ENCODE measurements at regions not wholly inside any gene's neighbourhood (a gene's known extent, or its start where the extent isn't known, plus 50 kb on each side); places are given as distances from the start of the nearest gene placed in this dataset.

DNA sequence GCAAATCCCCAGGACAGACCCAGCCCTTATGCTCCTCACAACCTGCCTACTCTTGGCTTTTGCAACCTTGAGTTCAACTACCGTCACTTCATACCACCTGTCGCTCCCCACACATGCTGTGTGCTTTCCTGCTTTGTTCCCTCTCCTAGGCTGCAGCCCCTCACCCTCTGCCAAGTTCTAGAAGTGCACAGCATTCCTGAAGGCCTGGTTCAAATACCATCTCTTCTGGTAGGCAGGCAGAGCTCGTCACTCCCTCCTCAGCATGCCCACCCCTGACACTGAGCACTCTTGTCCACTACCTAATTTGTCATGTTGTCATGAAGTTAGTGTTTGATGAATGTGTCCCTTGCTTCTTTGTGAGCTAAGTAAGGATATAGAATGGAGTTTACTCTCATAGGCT, 129.6 kb downstream of the SEMA6D start:
- H3K4me2 ChIP-seq (ENCODE audit: low read length) = no peak overlapping the region
- no peaks in the 10 kb centered on the region for H3F3A ChIP-seq (ENCODE audit: insufficient read depth, low read length, poor library complexity, severe bottlenecking)
- H3K4me3 ChIP-seq (ENCODE audit: low read length) = no peak overlapping the region
- H3K27me3 ChIP-seq (ENCODE audit: insufficient read depth, low read depth, low read length) = no peaks in the 10 kb centered on the region
- no peaks in the 10 kb centered on the region for H3K36me3 ChIP-seq (ENCODE audit: insufficient read depth, low read length)
- no peak overlapping the region for H3K9ac ChIP-seq (ENCODE audit: low read length)
- H3K79me2 ChIP-seq (replicated peaks; ENCODE audit: insufficient read depth, low read length) = no peaks in the 10 kb centered on the region
- no peaks in the 10 kb centered on the region for H4K20me1 ChIP-seq (ENCODE audit: insufficient read depth)
- H3K9me2 ChIP-seq (ENCODE audit: insufficient read depth, low read length) = no peaks in the 10 kb centered on the region
- H3K27ac ChIP-seq (ENCODE audit: low read length) = no peak overlapping the region
- H3K9me3 ChIP-seq (ENCODE audit: low read length) = no peaks in the 10 kb centered on the region
- TF ChIP-seq MXI1 (conservative IDR thresholded peaks at IDR 0.05; ENCODE audit: poor library complexity, severe bottlenecking) (no peak), TAF1 (IDR thresholded peaks at IDR 0.05; ENCODE audit: low read depth) (no peak), EP300 (conservative IDR thresholded peaks at IDR 0.05; ENCODE audit: poor library complexity, severe bottlenecking) (no peak), SMC3 (conservative IDR thresholded peaks at IDR 0.05; ENCODE audit: poor library complexity) (no peak), POLR2AphosphoS5 (IDR thresholded peaks at IDR 0.05) (no peak), RAD21 (conservative IDR thresholded peaks at IDR 0.05) (no peak), EZH2 (IDR thresholded peaks at IDR 0.05; ENCODE audit: borderline replicate concordance, insufficient read depth, low read length, poor library complexity, severe bottlenecking) (no peak)
- TF ChIP-seq, protein P1, sequence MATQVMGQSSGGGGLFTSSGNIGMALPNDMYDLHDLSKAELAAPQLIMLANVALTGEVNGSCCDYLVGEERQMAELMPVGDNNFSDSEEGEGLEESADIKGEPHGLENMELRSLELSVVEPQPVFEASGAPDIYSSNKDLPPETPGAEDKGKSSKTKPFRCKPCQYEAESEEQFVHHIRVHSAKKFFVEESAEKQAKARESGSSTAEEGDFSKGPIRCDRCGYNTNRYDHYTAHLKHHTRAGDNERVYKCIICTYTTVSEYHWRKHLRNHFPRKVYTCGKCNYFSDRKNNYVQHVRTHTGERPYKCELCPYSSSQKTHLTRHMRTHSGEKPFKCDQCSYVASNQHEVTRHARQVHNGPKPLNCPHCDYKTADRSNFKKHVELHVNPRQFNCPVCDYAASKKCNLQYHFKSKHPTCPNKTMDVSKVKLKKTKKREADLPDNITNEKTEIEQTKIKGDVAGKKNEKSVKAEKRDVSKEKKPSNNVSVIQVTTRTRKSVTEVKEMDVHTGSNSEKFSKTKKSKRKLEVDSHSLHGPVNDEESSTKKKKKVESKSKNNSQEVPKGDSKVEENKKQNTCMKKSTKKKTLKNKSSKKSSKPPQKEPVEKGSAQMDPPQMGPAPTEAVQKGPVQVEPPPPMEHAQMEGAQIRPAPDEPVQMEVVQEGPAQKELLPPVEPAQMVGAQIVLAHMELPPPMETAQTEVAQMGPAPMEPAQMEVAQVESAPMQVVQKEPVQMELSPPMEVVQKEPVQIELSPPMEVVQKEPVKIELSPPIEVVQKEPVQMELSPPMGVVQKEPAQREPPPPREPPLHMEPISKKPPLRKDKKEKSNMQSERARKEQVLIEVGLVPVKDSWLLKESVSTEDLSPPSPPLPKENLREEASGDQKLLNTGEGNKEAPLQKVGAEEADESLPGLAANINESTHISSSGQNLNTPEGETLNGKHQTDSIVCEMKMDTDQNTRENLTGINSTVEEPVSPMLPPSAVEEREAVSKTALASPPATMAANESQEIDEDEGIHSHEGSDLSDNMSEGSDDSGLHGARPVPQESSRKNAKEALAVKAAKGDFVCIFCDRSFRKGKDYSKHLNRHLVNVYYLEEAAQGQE (IDR thresholded peaks at IDR 0.05; ENCODE audit: borderline replicate concordance) = no peak
- TF ChIP-seq, protein P2, sequence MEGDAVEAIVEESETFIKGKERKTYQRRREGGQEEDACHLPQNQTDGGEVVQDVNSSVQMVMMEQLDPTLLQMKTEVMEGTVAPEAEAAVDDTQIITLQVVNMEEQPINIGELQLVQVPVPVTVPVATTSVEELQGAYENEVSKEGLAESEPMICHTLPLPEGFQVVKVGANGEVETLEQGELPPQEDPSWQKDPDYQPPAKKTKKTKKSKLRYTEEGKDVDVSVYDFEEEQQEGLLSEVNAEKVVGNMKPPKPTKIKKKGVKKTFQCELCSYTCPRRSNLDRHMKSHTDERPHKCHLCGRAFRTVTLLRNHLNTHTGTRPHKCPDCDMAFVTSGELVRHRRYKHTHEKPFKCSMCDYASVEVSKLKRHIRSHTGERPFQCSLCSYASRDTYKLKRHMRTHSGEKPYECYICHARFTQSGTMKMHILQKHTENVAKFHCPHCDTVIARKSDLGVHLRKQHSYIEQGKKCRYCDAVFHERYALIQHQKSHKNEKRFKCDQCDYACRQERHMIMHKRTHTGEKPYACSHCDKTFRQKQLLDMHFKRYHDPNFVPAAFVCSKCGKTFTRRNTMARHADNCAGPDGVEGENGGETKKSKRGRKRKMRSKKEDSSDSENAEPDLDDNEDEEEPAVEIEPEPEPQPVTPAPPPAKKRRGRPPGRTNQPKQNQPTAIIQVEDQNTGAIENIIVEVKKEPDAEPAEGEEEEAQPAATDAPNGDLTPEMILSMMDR (IDR thresholded peaks at IDR 0.05; ENCODE audit: poor library complexity, severe bottlenecking) = no peak
- H2AFZ ChIP-seq (ENCODE audit: low read depth, low read length) = no peak overlapping the region

DNA sequence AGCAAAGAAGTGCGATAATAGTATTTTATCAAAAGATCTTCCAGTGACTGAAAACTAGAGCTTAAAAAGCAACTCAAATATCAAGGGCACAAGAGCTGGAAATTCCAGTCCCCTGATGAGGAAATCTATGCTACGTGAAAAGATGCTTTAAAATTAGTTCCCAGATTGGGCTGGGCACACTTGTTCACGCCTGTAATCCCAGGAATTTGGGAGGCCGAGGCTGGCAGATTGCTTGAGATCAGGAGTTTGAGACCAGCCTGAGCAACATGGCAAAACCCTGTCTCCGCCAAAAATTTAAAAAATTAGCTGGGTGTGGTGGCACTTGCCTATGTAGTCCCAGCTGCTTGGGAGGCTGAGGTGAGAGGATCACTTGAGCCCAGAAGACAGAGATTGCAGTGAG, 138.8 kb downstream of the SEMA6D start:
- peaks cover 9% of the 10 kb centered on the region for H3K27me3 ChIP-seq (ENCODE audit: insufficient read depth, low read depth, low read length)
- H3K27ac ChIP-seq (ENCODE audit: low read length) = no peak overlapping the region
- no peaks in the 10 kb centered on the region for H4K20me1 ChIP-seq (ENCODE audit: insufficient read depth)
- no peak overlapping the region for H2AFZ ChIP-seq (ENCODE audit: low read depth, low read length)
- no peaks in the 10 kb centered on the region for H3K9me2 ChIP-seq (ENCODE audit: insufficient read depth, low read length)
- H3F3A ChIP-seq (ENCODE audit: insufficient read depth, low read length, poor library complexity, severe bottlenecking) = no peaks in the 10 kb centered on the region
- H3K4me3 ChIP-seq (ENCODE audit: low read length) = no peak overlapping the region
- no peak overlapping the region for H3K4me2 ChIP-seq (ENCODE audit: low read length)
- TF ChIP-seq, protein P1 (IDR thresholded peaks at IDR 0.05; ENCODE audit: borderline replicate concordance) = no peak
- TF ChIP-seq RAD21 (conservative IDR thresholded peaks at IDR 0.05) = no peak
- no peak for TF ChIP-seq TAF1 (IDR thresholded peaks at IDR 0.05; ENCODE audit: low read depth)
- no peaks in the 10 kb centered on the region for H3K9me3 ChIP-seq (ENCODE audit: low read length)
- H3K9ac ChIP-seq (ENCODE audit: low read length) = no peak overlapping the region
- H3K79me2 ChIP-seq (replicated peaks; ENCODE audit: insufficient read depth, low read length) = no peaks in the 10 kb centered on the region
- no peaks in the 10 kb centered on the region for H3K36me3 ChIP-seq (ENCODE audit: insufficient read depth, low read length)
